Mesothelial cell of epicardium (in vitro differentiated cells): ENCODE measurements at regions not wholly inside any gene's neighbourhood (a gene's known extent, or its start where the extent isn't known, plus 50 kb on each side); places are given as distances from the start of the nearest gene placed in this dataset.

Source experiments
- DNase-seq, 2 experiments: peaks; one replicate each; pipeline ENCODE4 v3.0.0; 2021; ENCODE audit warnings: low spot score in 2 of 2; ENCODE audit not compliant: unreplicated experiment in 2 of 2
- H3K27ac Mint-ChIP-seq: 2 replicates; pipeline ENCODE4 v1.8.0; 2021; ENCODE audit warnings: mixed read lengths
- H3K27me3 Mint-ChIP-seq: 2 replicates; pipeline ENCODE4 v1.8.0; 2021; ENCODE audit warnings: low read depth, mixed read lengths
- H3K36me3 Mint-ChIP-seq: 2 replicates; pipeline ENCODE4 v1.8.0; 2021; ENCODE audit warnings: mixed read lengths
- H3K4me1 Mint-ChIP-seq: 2 replicates; pipeline ENCODE4 v1.8.0; 2021; ENCODE audit warnings: mixed read lengths
- H3K4me3 Mint-ChIP-seq: 2 replicates; pipeline ENCODE4 v1.8.0; 2021; ENCODE audit warnings: mild to moderate bottlenecking, moderate library complexity, mixed read lengths
- H3K9me3 Mint-ChIP-seq: 2 replicates; pipeline ENCODE4 v1.8.0; 2021; ENCODE audit warnings: mixed read lengths
- CTCF ChIP-seq: fragments of 200-600 bp; sonication (generic); IDR thresholded peaks from one replicate; pipeline ENCODE4 v1.5.0; 2021; ENCODE audit warnings: antibody characterized with exemption; ENCODE audit not compliant: unreplicated experiment

GRCh38 chr4:217891-218290 lies 87.4 kb downstream of the ZNF732 start:
- no peak overlapping the region for H3K4me3 Mint-ChIP-seq
- peaks cover 42% of the 10 kb centered on the region for H3K9me3 Mint-ChIP-seq
- no peak for DNase-seq
- H3K27me3 Mint-ChIP-seq: no peaks in the 10 kb centered on the region
- H3K4me1 Mint-ChIP-seq: peaks cover 3% of the 10 kb centered on the region
- TF ChIP-seq CTCF: no peak
- peaks cover 31% of the 10 kb centered on the region for H3K36me3 Mint-ChIP-seq
- no peak overlapping the region for H3K27ac Mint-ChIP-seq

DNA sequence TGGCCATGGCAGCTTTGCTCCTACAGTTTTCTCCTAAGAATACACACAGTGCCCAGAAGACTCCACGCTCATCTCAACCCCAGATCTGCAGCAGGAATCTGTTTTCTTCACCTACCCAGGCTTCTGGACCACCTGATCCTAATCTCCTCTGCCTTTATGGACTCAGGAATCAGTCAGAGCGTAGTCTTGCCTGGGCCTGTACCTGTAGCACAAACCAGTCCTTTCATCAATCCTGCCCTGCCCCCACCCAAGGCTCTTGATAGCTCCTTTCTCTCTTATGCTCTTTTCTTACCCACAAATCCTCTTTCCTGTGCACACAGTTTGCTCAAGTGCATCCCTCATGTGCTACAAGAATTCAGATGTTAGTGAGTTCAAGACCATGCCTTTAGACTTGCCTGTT lies 89.7 kb downstream of the ZNF718 start:
- Mint-ChIP-seq H3K4me3 (peak overlapping the region; percentile 76), H3K27ac (no peak overlapping the region), H3K9me3 (peaks cover 38% of the 10 kb centered on the region), H3K36me3 (peaks cover 19% of the 10 kb centered on the region), H3K4me1 (peaks cover 3% of the 10 kb centered on the region), H3K27me3 (no peaks in the 10 kb centered on the region)
- no peak for TF ChIP-seq CTCF
- DNase-seq: no peak
